ENCODE measurements at regions not wholly inside any gene's neighbourhood (a gene's known extent, or its start where the extent isn't known, plus 50 kb on each side); places are given as distances from the start of the nearest gene placed in this dataset.

DNA sequence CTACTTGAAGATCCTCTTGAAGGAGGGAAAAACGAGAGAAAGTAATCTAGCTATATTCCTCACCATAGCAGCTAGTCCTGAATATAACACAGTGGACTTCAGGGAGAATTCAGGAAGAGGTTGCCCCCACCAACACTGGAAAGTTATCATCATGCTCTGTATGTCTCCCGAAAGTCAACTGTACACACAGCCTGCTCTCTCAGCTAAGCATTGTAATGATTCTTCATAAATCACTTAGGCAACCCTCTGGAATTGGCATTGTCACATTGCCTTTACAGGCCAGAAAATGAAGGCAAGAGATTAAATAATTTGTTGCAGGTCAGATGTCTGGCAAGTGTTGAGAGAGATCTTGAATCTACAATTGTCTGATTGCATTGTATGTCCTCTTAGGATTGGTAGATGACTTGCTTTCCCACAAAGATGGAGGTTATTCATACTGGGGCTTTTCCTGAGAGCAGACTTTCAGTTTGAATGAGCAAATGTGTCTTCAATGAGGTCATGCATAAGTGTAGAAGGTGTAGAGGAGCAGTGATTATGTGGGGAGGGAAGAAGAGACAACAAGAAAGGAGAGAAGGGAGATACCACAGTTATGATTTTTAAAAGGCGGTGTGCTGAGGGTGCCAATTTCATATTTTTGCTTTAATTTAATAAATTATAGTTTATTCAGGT lies 667.2 kb downstream of the DCDC2C start:
- H3K4me3 ChIP-seq (ENCODE audit: low read depth, low read length), result no peak overlapping the region
- DNase-seq, result no peak
- H3K27me3 ChIP-seq (replicated peaks), result no peaks in the 10 kb centered on the region
- TF ChIP-seq, protein P1, sequence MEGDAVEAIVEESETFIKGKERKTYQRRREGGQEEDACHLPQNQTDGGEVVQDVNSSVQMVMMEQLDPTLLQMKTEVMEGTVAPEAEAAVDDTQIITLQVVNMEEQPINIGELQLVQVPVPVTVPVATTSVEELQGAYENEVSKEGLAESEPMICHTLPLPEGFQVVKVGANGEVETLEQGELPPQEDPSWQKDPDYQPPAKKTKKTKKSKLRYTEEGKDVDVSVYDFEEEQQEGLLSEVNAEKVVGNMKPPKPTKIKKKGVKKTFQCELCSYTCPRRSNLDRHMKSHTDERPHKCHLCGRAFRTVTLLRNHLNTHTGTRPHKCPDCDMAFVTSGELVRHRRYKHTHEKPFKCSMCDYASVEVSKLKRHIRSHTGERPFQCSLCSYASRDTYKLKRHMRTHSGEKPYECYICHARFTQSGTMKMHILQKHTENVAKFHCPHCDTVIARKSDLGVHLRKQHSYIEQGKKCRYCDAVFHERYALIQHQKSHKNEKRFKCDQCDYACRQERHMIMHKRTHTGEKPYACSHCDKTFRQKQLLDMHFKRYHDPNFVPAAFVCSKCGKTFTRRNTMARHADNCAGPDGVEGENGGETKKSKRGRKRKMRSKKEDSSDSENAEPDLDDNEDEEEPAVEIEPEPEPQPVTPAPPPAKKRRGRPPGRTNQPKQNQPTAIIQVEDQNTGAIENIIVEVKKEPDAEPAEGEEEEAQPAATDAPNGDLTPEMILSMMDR (IDR thresholded peaks at IDR 0.05; ENCODE audit: low read depth, low read length, missing control alignments), result no peak
- no peak overlapping the region for H3K27ac ChIP-seq
- H3K36me3 ChIP-seq (replicated peaks), result no peaks in the 10 kb centered on the region
- in situ Hi-C loops (cut with HindIII; ENCODE audit: low pct_ligation_motif_present, low sequenced_read_pairs), result no loop called here

DNA sequence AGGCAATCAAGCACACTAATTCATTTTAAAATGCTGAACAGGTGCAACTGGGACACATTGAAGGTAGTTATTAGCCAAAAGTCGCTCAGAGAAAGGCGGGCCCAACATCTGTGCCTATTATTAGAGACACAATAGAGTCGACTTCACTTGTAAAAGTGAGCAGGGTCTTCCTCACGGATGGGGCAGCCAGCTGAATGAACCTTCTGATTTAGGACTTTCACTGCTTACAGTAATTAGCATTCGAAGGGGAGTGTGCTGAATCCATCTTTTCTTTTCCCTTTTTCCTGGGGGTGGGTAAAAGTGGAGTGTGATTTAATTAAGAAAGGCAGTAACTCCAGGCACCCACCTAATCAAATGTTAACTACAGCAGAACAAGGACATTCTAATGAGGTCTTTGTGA lies 677.7 kb downstream of the DCDC2C start:
- in situ Hi-C loops (cut with HindIII; ENCODE audit: low pct_ligation_motif_present, low sequenced_read_pairs), result no loop called here
- DNase-seq, result no peak
- H3K27me3 ChIP-seq (replicated peaks), result no peaks in the 10 kb centered on the region
- H3K36me3 ChIP-seq (replicated peaks), result no peaks in the 10 kb centered on the region
- TF ChIP-seq, protein P1 (IDR thresholded peaks at IDR 0.05; ENCODE audit: low read depth, low read length, missing control alignments), result no peak
- H3K27ac ChIP-seq, result no peak overlapping the region
- no peak overlapping the region for H3K4me3 ChIP-seq (ENCODE audit: low read depth, low read length)

DNA sequence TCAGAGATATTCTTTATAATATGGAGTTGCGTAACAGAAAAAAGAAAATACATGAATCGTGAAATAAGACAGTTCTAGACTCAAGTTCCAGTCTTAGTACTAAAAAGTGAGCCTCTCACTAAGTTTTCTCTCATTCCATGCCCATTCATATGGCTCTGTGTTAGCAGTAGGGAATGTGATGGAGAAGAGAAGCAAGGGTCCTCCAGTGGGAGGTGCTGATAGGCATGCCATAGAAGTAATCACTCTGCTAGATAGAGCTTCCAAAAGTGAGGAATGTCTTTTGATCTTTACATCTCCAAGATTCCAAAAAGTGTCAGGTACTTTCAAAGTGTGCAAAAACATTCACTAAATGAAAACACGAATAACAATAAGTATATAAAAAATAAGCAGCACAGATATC lies 678.4 kb downstream of the DCDC2C start:
- in situ Hi-C loops (cut with HindIII; ENCODE audit: low pct_ligation_motif_present, low sequenced_read_pairs), result no loop called here
- Histone ChIP-seq H3K27ac (no peak overlapping the region), H3K27me3 (replicated peaks) (no peaks in the 10 kb centered on the region), H3K36me3 (replicated peaks) (no peaks in the 10 kb centered on the region), H3K4me3 (ENCODE audit: low read depth, low read length) (no peak overlapping the region)
- TF ChIP-seq, protein P1 (IDR thresholded peaks at IDR 0.05; ENCODE audit: low read depth, low read length, missing control alignments), result no peak
- no peak for DNase-seq

DNA sequence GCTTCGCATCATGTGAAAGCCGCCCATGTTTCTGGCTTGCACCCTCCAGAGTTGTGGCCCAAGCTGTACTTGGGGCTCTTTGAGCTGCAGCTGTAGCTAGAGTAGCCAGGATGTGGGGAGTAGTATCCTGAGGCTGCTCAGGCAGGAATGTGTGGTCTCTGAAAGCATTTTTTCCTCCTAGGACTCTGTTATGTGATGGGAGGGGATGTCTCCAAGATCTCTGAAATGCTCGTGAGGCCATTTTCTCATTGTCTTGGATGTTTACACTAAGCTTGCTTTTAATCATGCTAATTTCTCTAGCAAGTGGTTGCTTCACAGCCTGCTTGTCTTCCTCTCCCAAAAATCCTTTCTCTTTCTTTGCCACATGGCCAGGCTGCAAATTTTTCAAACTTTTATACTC lies 687.6 kb downstream of the DCDC2C start:
- Histone ChIP-seq H3K27me3 (replicated peaks) (no peaks in the 10 kb centered on the region), H3K27ac (no peak overlapping the region), H3K36me3 (replicated peaks) (no peaks in the 10 kb centered on the region), H3K4me3 (ENCODE audit: low read depth, low read length) (no peak overlapping the region)
- TF ChIP-seq, protein P1 (IDR thresholded peaks at IDR 0.05; ENCODE audit: low read depth, low read length, missing control alignments), result no peak
- DNase-seq, result no peak
- in situ Hi-C loops (cut with HindIII; ENCODE audit: low pct_ligation_motif_present, low sequenced_read_pairs), result no loop called here

DNA sequence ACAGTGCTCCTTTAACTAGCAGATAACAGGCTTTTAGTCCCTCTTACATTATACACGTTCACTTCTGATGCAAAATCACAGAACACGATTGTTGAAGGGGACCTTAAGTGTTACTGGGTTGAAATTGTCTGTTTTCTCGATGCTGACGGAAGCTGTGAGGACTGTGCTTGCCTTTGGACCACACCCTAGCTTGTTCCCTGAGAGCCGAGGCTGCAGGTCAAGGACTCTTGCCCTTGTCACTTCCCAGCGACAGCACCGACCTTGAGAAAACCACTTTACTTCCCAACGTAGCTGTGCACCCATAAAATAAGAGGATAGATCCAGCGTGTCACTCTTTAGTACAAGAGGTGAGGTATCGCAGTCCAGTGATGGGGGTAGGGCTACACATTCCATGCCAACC lies 701.0 kb downstream of the DCDC2C start:
- Histone ChIP-seq H3K27me3 (replicated peaks) (no peaks in the 10 kb centered on the region), H3K27ac (no peak overlapping the region), H3K36me3 (replicated peaks) (no peaks in the 10 kb centered on the region), H3K4me3 (ENCODE audit: low read depth, low read length) (no peak overlapping the region)
- TF ChIP-seq, protein P1 (IDR thresholded peaks at IDR 0.05; ENCODE audit: low read depth, low read length, missing control alignments), result no peak
- DNase-seq, result no peak
- in situ Hi-C loops (cut with HindIII; ENCODE audit: low pct_ligation_motif_present, low sequenced_read_pairs), result no loop called here

DNA sequence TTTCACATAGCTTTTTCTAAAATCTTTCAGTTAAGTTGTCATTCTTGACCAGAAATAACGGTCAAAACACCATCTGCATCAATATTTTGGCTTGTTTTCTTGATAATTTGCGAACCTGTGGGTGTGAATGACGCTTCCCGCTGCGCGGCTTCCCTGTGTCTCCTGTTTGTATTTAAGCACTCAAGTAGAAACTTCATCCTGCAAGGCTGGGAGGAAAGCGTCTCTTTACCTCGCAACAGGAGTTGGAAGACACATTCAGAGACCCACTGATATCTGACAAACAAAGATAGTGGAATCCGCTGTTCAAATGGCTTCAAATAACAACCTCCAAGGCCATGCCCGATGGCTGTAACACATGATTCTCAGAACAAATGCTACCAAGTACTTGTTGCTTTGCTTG lies 704.9 kb downstream of the DCDC2C start:
- Histone ChIP-seq H3K4me3 (ENCODE audit: low read depth, low read length) (no peak overlapping the region), H3K27ac (no peak overlapping the region), H3K27me3 (replicated peaks) (no peaks in the 10 kb centered on the region), H3K36me3 (replicated peaks) (no peaks in the 10 kb centered on the region)
- DNase-seq, result no peak
- in situ Hi-C loops (cut with HindIII; ENCODE audit: low pct_ligation_motif_present, low sequenced_read_pairs), result no loop called here
- TF ChIP-seq, protein P1 (IDR thresholded peaks at IDR 0.05; ENCODE audit: low read depth, low read length, missing control alignments), result no peak
